Ramos (cell line): ENCODE measurements at regions not wholly inside any gene's neighbourhood (a gene's known extent, or its start where the extent isn't known, plus 50 kb on each side); places are given as distances from the start of the nearest gene placed in this dataset.

Experiments
- in situ Hi-C: fragments of 300-500 bp; cut with MboI; formaldehyde crosslinking; loops from one replicate; pipeline ENCODE4 v1.14.3; 2022; ENCODE audit warnings: low sequenced_read_pairs; ENCODE audit not compliant: unreplicated experiment

DNA sequence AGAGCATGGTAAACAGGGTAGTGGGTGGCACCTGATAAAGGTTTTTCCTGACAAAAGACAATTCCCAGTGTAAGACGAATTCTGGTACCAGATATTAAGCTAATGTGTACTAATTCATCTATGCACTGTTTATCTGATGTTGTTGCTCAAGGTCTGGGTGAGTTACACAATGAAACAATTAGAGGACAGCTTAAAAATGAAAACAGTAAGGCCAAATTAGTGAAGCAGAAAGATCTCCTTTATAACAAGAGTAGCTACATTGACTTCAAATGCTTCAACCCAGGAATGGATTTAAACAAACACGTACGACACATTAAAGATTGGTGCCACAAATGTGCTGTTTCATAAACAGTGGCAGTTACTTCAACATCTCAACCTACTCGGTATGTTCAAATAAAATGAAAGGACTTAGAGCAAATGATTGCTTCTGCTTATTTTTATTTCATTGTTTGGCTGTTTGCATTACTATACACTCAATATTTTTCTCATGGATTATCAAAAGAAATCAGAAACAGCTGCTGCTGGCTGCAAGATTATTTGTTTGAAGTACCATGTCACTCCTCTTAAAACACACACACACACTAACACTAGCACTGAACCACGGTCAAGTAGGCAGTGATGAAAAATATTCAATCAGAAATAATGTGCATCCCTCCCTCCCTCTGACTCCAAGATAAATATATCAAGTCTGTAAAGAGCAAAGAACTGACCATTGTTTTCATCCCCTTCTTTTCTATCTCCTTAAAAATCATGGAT is 94.4 kb upstream of the RND3 start:
- in situ Hi-C loops, result no loop called here

DNA sequence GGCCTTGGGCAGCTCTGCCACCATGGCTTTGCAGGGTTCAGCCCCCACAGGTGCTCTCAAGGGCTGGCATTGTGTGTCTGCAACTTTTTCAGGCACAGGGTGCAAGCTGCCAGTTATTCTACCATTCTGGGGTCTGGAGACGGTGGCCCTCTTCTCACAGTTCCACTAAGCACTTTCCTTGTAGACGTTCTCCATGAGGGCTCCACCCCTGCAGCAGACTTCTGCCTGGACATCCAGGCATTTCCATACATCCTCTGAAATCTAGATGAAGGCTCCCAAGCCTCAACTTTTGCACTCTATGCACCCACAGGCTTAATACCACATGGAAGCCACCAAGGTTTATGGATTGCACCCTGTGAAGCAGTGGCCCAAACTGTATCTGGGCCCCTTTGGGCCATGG is 91.0 kb upstream of the RND3 start:
- in situ Hi-C loops, result no loop called here

DNA sequence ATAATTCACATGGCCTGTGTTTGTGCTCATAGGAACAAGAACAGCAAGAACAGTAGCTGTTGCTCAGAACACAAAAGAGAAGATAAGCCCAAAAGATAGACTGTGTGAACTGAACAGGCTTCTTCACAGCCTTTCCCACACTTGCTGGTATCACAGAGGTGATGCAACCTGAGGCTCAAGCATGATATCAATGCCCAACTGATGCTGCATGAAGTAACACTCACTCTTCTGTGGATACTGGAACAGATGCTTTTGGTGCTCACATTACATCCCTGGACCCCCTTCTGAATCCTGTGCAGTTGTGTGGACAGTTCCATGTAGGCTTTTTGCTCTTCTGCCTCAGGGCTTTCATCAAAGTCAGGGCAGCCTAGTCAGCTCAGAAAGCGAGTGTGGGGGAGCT is 88.4 kb upstream of the RND3 start:
- in situ Hi-C loops, result no loop called here

DNA sequence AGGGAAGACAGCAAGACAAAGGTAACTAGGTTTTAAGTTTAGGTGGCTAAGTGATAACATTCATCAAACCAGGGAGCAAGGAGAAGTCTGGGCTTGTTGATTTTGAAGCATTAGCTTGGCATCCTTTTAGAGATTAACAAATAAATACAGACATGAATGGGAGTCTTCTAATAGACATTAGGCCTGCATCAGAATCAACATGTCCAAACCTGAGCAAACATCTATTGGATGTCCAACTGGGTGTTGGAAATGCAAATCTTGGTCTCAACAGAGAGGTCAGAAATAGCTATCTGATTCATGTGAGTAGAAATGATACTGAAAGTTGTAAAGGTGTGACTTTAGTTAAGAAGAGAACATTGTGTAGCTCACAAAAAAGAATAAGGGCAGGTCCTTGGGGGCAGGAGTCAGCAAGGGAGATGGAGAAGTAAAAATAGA is 85.5 kb upstream of the RND3 start:
- in situ Hi-C loops, result no loop called here

DNA sequence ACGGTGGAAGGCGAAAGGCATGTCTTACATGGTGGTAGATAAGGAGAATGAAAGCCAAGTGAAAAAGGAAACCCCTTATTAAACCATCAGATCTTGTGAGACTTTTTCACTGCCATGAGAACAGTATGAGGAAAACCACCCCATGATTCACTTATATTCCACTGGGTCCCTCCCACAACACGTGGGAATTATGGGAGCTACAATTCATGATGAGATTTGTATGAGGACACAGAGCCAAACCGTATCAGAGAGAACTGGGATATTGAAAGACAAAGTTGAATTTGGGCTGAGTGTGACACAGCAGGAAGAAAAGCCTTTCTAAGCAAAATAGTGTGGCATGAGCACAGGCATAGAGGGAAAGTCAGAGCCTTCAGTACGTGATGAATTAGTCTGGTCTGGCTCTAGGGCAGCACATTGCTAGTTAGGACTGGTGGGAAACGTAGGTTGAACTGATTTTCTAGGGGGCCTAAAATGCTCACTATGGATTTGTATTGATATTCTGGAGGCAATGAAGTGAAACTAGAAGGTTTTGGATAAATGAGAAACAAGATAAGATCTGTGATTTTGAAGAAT is 84.8 kb upstream of the RND3 start:
- in situ Hi-C loops, result no loop called here

DNA sequence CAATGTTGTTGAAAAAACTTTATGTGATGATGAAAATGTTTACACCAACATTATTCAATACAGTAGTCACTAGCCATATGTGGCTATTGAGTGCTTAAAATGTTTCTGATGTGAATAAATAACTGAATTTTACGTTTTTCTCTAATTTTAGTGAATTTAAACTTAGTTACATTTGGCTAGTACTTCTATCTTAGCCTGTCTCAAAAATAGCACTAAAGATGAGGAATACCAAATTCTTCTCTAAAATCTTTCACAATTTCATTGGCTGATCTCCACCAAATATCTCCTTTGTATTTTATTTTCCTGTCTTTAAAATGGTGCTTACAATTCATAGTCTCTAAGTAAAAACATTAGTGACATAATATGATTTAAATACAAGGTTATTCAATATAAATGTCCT is 83.7 kb upstream of the RND3 start:
- in situ Hi-C loops, result no loop called here

DNA sequence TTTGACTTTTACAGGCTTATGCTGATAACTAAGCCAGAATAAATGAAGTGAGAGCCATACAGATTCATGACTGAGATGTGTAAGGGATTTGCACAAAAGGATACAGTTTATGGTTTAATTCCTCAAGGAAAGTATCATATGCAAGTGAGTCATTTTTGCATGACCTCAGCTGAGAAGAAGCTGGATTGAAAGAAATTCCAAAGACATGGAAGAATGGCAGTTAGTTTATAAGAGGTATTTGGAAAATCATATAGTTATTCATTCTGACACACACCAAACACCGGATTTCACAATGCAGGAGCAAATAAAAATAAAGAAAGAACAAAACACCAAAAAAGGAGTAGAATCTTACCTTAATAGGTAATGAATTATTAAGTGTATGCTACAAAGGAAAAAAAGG is 83.2 kb upstream of the RND3 start:
- in situ Hi-C loops, result no loop called here

DNA sequence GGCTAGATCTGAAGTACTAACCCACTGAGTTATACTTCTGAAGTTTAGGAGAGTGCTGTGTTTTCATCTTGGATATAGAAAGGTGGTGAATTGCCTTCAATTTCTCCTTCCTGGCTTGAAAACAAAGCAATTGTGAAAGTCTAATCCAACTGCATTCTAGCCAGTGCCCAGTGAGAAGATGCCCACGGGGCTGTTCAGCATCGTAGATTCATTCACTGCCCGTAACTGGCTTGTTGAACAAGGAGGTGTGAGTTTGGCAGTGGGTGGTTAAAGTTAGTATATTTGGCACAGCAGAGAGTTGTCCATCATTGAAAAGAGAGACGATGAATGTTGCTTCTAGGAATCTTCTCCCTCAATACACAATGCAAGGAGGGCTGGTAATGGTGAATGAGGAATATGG is 82.3 kb upstream of the RND3 start:
- in situ Hi-C loops, result no loop called here

DNA sequence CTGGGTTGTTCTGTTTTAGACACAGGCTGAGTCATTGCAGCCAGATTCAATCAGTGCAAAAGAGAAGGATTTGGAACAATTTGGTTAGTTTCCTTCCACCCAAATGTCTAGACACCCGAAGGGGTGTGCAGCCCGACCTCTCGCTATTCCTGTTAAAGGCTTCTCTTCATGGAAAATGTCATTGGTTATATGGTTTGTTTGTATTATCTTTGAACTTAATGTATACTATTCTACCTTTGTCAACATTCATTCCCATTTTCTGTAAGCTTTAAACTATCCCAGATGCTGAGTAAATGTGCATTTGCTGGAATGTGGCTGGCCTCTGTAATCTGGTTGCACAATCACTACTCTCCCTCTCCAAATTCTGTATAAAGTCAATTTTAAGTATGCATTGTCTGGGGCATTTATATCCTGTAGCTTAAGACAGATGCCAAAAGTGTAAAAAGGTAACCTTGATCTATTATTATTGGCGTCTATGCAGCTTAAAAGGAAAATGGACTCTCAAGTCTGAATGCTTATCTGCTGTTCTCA is 80.4 kb upstream of the RND3 start:
- in situ Hi-C loops, result no loop called here

DNA sequence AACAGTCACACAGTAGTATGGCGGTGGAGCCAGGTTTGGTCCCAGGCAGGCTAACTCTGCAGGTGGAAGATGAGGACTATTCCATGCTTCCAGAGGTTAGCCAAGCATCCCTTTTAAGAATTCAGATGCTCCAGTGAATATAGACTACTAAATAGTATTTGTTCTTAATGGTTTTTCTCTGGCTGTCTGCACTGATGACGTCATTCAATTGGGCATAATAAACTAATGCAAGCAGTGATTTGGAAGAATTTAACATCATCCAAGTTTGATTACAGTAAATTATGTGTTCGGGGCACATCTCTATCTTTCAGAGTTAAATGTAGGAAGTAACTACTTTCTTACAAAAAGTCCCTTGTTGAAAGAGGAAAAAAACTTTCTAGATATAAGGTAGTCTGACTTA is 78.8 kb upstream of the RND3 start:
- in situ Hi-C loops, result no loop called here

DNA sequence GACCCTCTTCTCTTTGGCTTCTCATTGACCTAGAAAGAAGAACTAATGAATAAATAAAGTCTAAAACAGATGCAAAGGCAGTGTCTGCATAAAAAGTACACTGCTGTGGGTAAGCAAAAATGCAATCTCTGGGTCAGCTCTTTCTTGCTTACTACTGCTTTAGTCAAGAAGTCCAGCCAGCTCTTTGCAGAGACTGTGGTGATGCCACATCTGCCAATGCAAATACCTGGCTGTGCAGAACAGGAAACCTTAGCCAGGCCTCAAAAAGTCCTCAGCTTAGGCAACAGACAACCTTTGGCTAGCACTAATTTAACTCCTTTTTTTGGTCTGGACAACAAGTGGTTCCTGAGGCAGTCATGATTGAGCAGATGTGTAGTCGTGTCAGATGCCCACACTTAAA is 73.6 kb upstream of the RND3 start:
- in situ Hi-C loops, result no loop called here

DNA sequence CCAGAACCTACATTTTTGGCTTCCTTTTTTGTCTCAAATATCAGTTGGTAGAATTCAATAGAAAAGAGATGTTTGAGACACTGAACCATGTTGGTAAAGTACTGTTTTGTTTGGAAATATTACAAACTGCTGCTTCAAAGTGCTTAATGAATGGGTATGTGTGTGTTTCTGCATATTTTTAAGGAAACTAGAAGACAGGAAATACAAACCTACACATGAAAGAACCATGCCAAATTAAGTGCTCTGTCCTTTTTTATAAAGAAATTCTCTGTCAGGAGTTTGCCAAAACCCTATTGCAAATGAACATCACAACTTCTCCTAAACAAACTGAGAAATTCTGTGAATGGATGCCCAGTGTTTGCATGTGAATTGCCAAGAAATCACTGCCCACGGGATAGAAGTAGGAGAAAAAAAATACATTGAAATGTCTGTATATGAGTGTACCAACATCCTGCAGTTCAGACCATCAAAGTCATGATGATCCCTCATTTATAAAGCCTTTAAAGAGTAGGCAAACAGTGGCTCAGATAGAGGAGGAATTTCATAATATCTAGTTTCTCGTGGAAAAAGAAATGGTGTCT is 69.6 kb upstream of the RND3 start:
- in situ Hi-C loops, result no loop called here

DNA sequence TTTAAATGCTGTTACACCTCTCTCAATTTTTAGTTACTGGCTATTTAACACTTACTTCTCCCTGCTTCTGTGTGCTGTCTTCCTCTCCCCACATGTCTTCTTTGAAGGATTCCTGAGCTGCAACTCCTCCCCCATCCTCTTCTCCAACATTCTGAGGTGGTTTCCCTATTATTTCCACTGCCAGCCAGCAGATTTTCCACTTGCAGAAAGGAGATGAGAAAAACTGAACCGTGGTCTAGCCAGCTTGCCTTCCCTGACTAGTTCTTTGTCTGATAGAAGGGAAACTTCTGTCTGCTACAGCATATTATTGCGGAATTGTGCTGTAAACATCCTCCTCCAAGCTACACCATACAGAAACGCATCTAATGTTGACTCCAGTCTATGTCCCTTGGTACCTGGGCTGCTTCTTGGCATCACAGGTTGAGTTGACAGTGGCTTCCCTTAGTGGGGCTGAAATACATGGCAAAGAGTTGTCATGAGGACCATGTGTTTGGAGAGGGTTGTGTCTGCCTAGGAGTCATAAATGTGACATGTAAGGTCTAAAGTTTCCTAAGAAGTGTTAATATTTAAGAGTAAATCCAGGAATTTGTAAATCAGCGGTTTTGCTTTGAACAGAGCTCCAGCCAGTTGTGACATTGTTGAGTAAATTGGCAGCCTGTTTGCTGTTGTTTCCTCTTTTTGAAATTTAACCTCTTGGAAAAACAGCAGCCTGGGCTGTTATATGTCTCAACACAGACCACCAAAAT is 68.3 kb upstream of the RND3 start:
- in situ Hi-C loops, result no loop called here

DNA sequence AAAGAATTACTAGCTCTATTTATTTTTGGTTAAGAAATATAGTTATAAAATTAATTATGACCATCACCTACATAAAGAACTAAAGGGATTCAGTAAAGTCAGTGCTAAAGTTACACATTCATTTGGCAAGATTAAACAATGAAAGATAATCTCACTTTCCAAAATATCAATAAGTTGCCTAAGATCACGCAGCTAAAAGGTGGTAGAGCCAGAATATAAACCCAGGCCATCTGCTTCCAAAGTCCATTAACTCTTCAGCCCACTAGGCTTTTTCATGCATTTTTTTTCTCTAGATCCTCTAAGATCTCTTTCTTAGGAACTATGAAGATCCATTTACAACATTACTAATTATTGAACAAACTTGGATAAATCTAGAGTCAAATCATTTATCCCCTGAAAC is 66.6 kb upstream of the RND3 start:
- in situ Hi-C loops, result no loop called here

DNA sequence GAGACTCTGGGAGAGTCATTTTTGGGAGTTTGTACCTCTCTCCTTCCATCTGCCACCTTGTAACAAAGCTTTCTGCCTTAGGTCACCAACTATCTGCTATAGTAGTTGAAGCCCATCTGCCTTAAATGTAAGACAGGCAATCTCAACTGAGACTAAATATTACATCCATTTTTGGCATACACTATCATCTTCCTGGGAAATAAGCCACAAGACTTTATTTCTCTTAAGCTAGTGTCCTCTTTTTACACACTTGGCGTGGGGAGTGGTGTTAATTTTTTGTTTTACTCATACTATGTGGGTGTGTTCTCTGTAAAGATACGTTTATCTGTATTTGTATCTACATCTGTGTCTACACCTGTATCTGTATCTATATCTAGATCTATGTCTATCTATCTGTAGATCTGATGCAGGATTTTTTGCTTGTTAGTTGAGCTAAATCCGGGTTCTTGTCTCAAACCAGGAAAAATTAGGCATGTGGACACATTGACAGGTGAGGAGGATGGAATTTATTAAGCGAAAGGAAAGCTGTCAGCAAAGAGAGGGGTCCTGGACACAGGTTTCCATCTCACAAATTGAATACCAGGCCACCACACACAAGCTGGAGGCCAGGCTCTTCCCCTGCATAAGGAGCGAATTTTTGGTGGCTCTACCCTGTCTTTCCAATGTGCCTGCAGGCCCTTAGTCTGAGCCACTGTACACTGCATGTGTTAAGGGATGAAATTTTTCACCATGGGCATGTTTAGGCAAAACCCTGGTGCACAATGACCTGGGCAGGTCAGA is 64.8 kb upstream of the RND3 start:
- in situ Hi-C loops, result no loop called here

DNA sequence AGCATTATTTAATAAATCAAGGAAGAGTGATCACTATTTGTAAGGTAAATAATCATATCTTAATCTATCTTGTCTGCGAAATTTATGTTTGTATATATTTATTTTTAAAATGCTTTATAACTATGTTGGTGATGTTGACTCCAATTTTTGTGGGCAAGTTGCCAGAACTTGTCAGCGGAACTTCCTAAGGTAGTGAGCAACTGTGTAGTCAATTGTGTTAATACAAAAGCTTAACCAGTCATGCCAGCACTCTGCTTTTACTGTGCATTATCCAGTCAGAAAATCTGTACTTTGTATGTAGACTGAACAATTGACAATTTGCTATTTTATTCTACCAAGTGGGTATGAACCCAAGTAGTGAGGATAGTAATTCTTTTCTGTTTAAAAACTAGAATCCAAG is 61.9 kb upstream of the RND3 start:
- in situ Hi-C loops, result no loop called here

DNA sequence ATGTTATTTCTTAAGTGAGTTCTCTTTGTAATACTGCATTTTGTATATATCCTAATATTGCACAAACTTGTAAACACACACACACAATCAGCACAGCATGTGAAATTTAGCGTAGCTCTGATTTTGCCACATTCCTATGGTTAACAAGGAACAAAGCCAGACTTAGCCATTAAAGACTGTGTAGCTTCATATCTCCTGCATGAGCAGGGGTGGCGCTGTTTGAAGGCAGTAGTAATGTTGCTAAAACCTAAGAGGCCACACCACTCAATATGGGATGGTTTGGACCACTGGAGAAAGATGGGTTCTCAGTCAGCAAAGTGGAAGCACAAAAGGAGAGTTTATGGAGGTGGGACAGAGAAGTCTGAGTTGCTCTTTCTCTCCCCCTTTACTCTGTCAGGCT is 61.1 kb upstream of the RND3 start:
- in situ Hi-C loops, result no loop called here

DNA sequence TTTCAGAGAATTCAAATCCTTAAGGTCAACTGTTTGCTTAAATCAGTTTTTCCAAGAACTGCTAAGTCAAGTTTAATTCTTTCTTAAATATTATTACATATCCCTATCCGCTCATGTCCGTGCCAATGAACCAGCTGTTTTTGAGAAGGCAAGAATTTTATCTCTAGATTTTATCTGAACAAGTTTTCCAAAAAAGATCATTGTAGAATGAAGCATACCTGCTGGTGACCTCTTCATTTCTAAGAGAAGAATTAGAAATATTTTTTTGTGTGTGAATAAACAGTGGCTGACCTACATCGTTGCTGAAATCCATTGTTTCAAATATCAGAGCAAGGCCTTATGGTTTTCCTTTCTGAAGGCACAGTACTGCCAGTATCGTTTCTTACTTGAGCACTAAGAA is 58.4 kb upstream of the RND3 start:
- in situ Hi-C loops, result no loop called here

DNA sequence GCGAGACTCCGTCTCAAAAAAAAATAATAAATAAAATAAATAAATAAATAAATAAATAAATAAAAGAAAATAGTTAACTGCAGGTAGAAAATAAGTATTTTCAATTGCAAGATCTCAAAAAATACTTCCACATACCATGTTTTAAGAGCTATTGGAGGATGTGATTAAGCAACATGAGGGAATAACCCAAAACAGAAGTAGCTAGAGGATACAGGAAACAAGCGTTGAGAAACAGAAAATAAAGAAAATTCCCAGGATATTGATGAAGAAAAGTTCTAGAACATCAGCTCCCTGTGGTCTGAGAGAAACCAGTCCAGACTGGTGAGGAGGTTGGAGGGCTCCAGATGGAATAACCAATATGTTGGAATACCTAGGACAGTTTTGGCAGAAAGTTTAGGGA is 57.3 kb upstream of the RND3 start:
- in situ Hi-C loops, result no loop called here

DNA sequence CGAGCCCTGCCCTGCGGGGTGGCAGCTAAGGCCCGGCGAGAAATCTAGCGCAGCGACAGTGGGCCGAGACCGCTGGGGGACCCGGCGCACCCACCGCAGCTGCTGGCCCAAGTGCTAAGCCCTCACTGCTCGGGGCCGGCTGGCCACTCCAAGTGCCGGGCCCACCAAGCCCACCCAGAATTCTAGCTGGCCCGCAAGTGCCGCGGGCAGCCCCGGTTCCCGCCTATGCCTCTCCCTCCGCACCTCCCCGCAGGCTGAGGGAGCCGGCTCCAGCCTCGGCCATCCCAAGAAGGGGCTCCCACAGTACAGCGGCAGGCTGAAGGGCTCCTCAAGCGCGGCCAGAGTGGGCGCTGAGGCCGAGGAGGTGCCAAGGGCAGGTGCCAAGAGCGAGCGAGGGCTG is 55.2 kb upstream of the RND3 start:
- in situ Hi-C loops, result no loop called here
